Upper lobe of left lung (tissue), 6 donors: ENCODE measurements at regions not wholly inside any gene's neighbourhood (a gene's known extent, or its start where the extent isn't known, plus 50 kb on each side); places are given as distances from the start of the nearest gene placed in this dataset.

Source experiments
- ATAC-seq, 2 donors: fragments of 200-7000 bp; cut with Tn5 transposase; one replicate each; pipeline ENCODE4 v1.9.1; 2022; ENCODE audit warnings: mild to moderate bottlenecking in 2 of 2, moderate library complexity in 2 of 2; ENCODE audit not compliant: low FRiP score in 2 of 2
- DNase-seq, 2 donors: peaks; one replicate each; pipeline ENCODE4 v3.0.0-alpha.2; 2019 to 2020
- H3K27ac ChIP-seq, 4 donors: fragments of 200-600 bp; sonication (generic); one replicate each; pipeline ENCODE4 v1.5.1; 2016 to 2019
- H3K27me3 ChIP-seq, 4 donors: fragments of 200-600 bp; sonication (generic); one replicate each; pipeline ENCODE4 v1.5.1; 2017 to 2019
- H3K36me3 ChIP-seq, 4 donors: fragments of 200-600 bp; sonication (generic); one replicate each; pipeline ENCODE4 v1.5.1; 2016 to 2019
- H3K4me1 ChIP-seq, 4 donors: fragments of 200-600 bp; sonication (generic); one replicate each; pipeline ENCODE4 v1.5.1; 2018 to 2019
- H3K4me3 ChIP-seq, 4 donors: fragments of 200-600 bp; sonication (generic); one replicate each; pipeline ENCODE4 v1.5.1; 2017 to 2019; ENCODE audit warnings: mild to moderate bottlenecking in 2 of 4, moderate library complexity in 1 of 4
- H3K9me3 ChIP-seq, 4 donors: fragments of 200-600 bp; sonication (generic); one replicate each; pipeline ENCODE4 v1.5.1; 2018 to 2019
- EP300 ChIP-seq, 4 donors: sonication (generic); formaldehyde crosslinking; IDR thresholded peaks; one replicate each; pipeline ENCODE4 v1.5.1; 2017; ENCODE audit warnings: antibody characterized with exemption in 4 of 4, control low read depth in 2 of 4
- POLR2A ChIP-seq, 4 donors: fragments of 450-650 bp; IDR thresholded peaks; one replicate each; pipeline ENCODE4 v1.5.1; 2016 to 2017; ENCODE audit warnings: antibody characterized with exemption in 4 of 4, mild to moderate bottlenecking in 2 of 4
- POLR2AphosphoS5 ChIP-seq, 2 donors: sonication (generic); formaldehyde crosslinking; IDR thresholded peaks; one replicate each; pipeline ENCODE4 v1.5.1; 2017; ENCODE audit warnings: antibody characterized with exemption in 2 of 2
- WGBS, 2 donors: methylation state at CpG; one replicate each; pipeline ENCODE4 v1.1.5; 2017 to 2018; 5-methylcytosine and 5-hydroxymethylcytosine counted together
- TF ChIP-seq, protein P1 (sequence below), 6 experiments: fragments of 450-650 bp in 4 of 6; fragments of 200-600 bp in 2 of 6; sonication (generic) in 2 of 6; IDR thresholded peaks; one replicate each; pipeline ENCODE4 v1.5.1; 2016 to 2019; ENCODE audit warnings: antibody characterized with exemption in 6 of 6
- donor health status: DM: no; HTN: no; CAD: no; lungs with moderate emphysema.
- donor health status: DM: no; HTN: yes; CAD: no; lungs with severe emphysema.

- peaks cover 0 to 25% (median 6%) of the 10 kb centered on the region in 4 donors for H3K4me1 ChIP-seq
- H3K27me3 ChIP-seq, result peaks cover 0 to 48% (median 22%) of the 10 kb centered on the region in 4 donors
- WGBS, 2 donors, result 6 to 7% methylated on average over 28 of the region's 28 CpGs
- no peaks in the 10 kb centered on the region for H3K36me3 ChIP-seq
- DNase-seq (no peak), ATAC-seq (no peak)
- TF ChIP-seq EP300 (IDR thresholded peaks at IDR 0.05), result no peak
- no peaks in the 10 kb centered on the region for H3K9me3 ChIP-seq
- no peak overlapping the region for H3K27ac ChIP-seq
- H3K4me3 ChIP-seq, result no peak overlapping the region
Measured at GRCh38 chr6:27672113-27672799, 199.4 kb upstream of the ZNF184 start.

- DNase-seq (no peak), ATAC-seq (no peak)
- Histone ChIP-seq H3K27ac (no peak overlapping the region), H3K9me3 (no peaks in the 10 kb centered on the region), H3K4me3 (no peak overlapping the region), H3K36me3 (no peaks in the 10 kb centered on the region), H3K27me3 (peaks cover 0 to 56% (median 22%) of the 10 kb centered on the region in 4 donors), H3K4me1 (peaks cover 0 to 25% (median 6%) of the 10 kb centered on the region in 4 donors)
- WGBS, 2 donors, result 9 to 11% methylated on average over 17 to 18 of the region's 18 CpGs
- no peak for TF ChIP-seq POLR2AphosphoS5 (IDR thresholded peaks at IDR 0.05)
- TF ChIP-seq POLR2A (IDR thresholded peaks at IDR 0.05), result no peak
- TF ChIP-seq EP300 (IDR thresholded peaks at IDR 0.05), result no peak
- TF ChIP-seq, protein P1, sequence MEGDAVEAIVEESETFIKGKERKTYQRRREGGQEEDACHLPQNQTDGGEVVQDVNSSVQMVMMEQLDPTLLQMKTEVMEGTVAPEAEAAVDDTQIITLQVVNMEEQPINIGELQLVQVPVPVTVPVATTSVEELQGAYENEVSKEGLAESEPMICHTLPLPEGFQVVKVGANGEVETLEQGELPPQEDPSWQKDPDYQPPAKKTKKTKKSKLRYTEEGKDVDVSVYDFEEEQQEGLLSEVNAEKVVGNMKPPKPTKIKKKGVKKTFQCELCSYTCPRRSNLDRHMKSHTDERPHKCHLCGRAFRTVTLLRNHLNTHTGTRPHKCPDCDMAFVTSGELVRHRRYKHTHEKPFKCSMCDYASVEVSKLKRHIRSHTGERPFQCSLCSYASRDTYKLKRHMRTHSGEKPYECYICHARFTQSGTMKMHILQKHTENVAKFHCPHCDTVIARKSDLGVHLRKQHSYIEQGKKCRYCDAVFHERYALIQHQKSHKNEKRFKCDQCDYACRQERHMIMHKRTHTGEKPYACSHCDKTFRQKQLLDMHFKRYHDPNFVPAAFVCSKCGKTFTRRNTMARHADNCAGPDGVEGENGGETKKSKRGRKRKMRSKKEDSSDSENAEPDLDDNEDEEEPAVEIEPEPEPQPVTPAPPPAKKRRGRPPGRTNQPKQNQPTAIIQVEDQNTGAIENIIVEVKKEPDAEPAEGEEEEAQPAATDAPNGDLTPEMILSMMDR (IDR thresholded peaks at IDR 0.05), result no peak
Measured at GRCh38 chr6:27669624-27670301, 196.9 kb upstream of the ZNF184 start.

DNA sequence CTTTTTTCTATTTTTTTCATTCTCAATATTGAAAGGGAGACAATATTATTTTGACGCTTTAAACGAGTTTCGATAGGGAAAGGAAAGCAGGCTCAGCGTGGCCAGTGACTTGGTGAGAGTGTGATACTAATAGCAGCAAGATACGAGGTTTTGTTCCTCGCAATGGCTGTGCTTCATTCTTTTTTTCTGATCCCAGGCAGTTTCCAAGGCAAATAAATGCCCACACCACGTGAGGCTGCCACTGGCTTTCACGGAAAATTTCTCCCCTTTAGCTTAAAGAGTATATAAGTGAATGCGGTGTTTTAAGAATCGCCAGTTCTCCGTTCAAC lies 196.4 kb upstream of the ZNF184 start:
- H3K36me3 ChIP-seq, result no peaks in the 10 kb centered on the region
- TF ChIP-seq POLR2A (IDR thresholded peaks at IDR 0.05), result no peak
- no peak for TF ChIP-seq POLR2AphosphoS5 (IDR thresholded peaks at IDR 0.05)
- TF ChIP-seq EP300 (IDR thresholded peaks at IDR 0.05), result no peak
- TF ChIP-seq, protein P1 (IDR thresholded peaks at IDR 0.05), result no peak
- H3K9me3 ChIP-seq, result no peaks in the 10 kb centered on the region
- no peak overlapping the region for H3K27ac ChIP-seq
- ATAC-seq (no peak), DNase-seq (no peak)
- H3K4me3 ChIP-seq, result no peak overlapping the region
- 10% methylated on average over 11 of the region's 11 CpGs for WGBS, 2 donors
- H3K4me1 ChIP-seq, result peaks cover 0 to 25% (median 6%) of the 10 kb centered on the region in 4 donors
- peaks cover 0 to 56% (median 22%) of the 10 kb centered on the region in 4 donors for H3K27me3 ChIP-seq

GRCh38 chr6:27668442-27669294 lies 195.8 kb upstream of the ZNF184 start:
- Histone ChIP-seq H3K27ac (no peak overlapping the region), H3K9me3 (no peaks in the 10 kb centered on the region), H3K36me3 (no peaks in the 10 kb centered on the region), H3K4me3 (peak overlapping the region in 2 of 4 donors; percentile 15 to 19), H3K27me3 (peaks cover 0 to 56% (median 22%) of the 10 kb centered on the region in 4 donors), H3K4me1 (peaks cover 0 to 25% (median 6%) of the 10 kb centered on the region in 4 donors)
- WGBS, 2 donors, result 6 to 8% methylated on average over 36 of the region's 36 CpGs
- ATAC-seq (no peak), DNase-seq (no peak)
- TF ChIP-seq EP300 (IDR thresholded peaks at IDR 0.05) (no peak), POLR2A (IDR thresholded peaks at IDR 0.05) (no peak), POLR2AphosphoS5 (IDR thresholded peaks at IDR 0.05) (no peak)
- TF ChIP-seq, protein P1 (IDR thresholded peaks at IDR 0.05), result no peak
